GM19099 (cell line): ENCODE measurements at regions not wholly inside any gene's neighbourhood (a gene's known extent, or its start where the extent isn't known, plus 50 kb on each side); places are given as distances from the start of the nearest gene placed in this dataset.

ENCODE experiments used
- POLR2A ChIP-seq: IDR thresholded peaks from 3 replicates; pipeline ENCODE4 v1.6.1; 2011; ENCODE audit warnings: low read depth; ENCODE audit not compliant: insufficient read length; ENCODE audit errors: extremely low read depth

DNA sequence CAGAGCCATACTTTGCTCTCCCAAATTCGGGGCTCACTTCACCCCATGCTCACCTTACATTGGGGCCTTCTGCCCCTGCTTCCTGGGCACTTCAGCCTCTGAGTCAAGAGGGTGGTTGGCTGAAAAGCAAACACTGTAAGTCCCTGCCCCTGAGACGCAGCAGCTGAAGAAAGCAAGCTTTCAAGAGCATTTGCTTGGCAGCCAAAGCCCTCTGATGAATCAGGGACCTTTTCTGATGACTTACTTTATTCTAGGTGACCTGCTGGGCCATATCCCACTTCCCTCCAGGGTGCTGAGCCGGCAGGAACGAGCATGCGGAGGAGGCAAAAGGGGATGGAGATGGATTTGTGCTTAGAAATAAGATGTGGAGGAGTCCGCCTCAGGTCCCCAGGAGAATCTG is 147.0 kb upstream of the TNRC6C start:
- TF ChIP-seq POLR2A: no peak

DNA sequence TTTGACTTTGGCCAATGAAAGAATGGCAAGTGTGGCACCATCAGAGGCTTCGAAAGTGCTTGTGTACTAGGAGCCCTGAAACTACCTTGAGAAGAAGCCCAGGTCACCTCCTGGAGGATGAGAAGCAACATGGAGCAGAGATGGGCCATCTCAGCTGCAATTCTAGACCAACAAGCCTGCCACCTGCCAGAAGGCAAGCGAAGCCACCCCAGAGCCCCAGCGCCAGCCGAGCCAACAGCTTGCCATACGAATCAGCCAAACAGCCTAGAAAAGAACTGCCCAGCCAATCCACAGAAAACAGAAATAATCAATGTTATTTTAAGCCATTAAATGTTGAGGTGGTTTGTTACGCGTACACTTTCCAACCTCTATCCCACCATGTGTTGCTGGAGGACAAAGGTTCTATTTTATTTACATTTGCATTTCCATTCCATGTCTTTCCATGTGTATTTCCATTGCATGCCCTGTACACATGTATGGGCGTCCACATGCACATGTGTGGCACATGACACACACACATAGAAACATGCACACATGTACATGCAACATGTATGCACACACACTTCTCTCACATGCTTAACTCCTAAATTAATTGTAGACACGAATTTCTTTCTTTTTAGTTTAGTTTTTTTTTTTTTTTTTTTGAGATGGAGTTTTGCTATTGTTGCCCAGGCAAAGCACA is 144.3 kb upstream of the TNRC6C start:
- TF ChIP-seq POLR2A: no peak

DNA sequence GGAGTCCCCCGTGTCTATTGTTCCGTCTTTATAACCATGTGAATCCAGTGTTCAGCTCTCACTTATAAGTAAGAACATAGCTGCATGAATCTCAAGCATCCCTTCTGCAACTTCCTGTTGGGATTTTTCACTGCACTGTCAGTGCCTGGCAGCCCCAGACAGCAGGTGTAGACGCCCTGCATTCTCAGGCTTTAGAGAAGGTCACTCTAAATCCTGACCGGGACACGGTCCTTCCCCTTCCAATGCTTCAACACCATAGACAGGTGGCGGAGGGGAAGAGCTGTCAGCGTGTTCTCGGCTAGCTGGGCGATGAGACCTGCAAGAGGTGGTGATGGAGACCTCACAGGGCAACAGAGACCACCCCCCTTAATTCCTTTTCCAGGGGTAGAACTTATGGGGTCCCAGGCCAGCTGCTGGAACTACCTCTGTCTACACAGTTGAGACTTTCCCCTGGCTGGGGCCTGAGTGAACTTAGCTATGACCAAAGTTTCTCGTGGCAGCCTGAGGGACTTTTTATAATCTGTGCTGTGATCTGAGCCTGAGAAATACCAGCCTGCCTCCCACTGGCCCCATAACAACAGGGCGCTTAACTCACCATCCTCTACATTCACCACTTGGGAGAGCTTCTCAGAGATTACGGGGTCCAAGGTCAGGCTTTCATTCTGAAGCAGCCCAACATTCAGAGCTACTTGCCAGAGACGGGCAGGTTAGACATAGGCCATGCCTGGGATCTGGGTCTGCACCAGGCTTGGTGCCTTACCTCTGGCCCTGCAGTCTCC is 143.2 kb upstream of the TNRC6C start:
- TF ChIP-seq POLR2A: no peak

DNA sequence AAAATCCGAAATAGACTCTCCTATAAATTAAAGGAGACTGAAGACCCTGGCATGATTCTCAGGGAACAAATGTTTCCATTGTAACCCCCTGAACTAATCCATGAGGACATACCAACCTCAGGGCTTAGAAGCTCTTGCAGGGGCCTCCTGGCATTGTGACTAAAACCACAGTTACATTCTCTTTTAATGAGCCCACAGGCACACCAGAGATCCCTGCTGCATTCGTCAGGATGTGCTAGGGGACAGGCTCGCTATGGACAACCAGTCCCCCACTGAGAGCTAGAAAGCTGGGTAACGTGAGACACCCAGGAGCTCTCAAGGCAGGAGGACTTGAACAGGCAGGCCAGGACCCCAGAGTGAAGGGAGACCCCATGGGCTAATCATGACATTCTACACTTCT is 140.6 kb upstream of the TNRC6C start:
- TF ChIP-seq POLR2A: no peak

DNA sequence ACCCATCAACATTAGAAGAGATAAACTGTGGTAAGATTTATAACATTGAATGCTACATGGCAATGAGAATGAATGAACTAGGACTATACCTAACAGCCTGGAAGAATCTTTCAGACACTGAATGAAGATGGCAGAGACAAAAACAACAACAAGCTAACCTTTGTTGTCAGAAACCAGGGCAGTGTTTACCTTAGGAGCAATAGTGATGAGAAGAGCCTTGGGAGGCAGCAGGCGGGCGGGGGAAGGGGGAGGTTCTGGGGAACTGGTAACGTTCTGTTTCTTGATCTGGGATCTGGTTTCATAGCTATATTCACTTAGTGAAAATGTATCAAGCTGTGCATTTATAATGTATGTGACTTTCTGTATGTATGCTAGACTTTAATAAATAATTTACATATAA is 139.0 kb upstream of the TNRC6C start:
- no peak for TF ChIP-seq POLR2A

DNA sequence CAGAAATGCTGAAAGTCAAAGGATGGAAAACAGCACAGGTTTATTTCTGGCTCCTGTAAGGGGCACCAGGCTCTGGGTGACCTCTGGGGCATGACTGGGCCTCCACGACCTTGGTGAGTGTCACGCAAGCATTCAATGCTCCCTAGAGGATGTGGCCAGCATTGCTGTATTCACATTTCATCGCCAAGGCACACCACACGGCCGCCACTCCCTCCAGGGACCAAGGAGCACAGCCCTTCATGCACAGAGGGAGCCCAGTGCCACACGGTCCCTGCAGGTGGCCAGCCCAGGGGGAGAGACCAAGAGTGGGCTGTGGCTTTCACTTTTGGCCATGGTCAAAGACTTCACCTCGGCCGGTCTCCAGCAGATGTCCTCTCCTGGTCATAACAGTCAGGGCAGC is 137.4 kb upstream of the TNRC6C start:
- TF ChIP-seq POLR2A: no peak

DNA sequence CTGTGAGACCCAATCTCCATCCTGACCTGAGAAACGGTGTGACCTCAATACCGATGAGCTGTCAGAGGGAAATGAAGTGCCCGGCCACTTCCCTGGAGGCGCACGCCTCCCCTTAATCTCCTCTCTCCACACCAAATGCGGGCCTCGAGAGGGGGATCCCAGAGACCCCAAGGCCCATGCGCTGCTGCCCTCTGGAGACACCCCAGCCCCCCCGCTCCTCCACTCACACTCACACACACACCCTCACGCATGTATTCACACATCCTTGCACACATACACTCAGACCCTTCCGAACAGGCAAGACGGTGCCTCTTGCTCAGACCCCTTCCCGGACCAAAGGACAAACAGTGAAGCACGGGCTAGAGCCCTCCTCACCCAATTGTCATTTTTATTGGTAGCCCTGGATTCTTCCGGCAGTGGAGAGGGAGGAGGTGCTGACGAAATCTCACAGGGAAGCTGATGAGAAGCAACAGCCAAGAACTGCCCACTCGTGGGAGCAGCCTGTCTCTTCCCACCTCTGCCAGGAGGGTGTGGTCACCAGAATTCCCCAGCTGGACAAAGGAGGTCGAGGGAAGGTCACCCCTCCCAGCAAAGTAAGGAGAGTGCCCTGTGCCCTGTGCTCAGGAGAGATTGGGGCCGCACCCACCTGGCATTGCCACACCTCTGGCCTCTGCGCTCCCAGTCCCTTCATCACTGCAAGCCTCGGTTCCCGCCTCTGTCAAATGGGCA is 136.0 kb upstream of the TNRC6C start:
- no peak for TF ChIP-seq POLR2A

DNA sequence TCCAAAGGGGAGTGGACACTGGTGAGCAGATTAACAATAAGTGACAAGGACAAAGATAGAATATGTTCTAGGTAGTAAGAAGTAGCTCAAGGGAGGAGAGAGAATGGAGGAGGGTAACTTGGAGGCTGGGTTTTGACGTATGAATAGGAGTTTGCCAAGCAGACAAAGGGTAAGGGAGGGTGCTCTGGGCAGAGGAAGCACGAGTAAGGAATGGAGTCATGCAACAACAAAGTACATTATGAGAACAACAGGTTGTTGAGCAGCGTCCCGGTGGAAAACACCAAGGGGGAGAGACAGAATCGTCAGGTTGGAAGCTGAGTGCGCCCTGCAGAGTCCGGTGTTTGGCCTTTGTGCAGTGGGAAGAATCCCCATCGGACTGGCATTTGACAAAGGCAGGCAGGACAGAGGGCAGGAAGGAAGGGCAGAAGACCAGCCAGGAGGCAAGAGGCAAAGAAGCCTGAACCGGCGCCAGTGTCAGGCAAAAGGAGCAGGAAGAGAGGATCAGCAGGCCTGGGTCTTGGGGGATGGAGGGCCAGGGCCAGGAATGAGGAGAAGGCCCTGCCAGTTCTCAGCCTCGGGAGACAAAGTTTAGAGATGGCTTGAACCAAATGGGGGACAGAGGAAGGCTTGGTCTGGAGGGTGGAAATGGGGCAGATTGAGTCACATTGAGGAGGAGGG is 134.3 kb upstream of the TNRC6C start:
- no peak for TF ChIP-seq POLR2A

DNA sequence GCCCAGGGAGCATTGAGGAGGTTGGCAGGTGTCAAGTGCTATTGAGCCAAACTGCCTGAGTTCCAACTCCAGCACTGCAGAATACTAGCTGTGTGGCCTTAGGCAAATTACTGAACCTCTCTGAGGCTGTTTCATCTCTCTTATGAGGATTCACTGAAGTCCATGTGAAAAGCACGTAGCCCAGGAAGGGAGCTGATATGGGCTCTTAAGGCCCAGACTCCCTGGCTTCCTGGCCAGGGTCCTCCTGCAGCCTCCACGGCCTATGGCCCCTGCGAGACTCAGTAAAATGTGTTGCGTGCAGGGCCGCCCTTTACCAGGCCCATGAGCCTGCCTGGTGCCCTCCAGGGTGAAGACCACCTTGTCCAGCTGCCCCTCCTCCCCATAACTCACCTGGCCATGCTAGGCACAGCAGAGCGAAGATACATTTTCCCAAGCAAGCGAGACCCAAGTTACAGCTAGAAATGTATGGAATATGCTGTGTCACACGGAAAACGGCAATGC is 133.7 kb upstream of the TNRC6C start:
- TF ChIP-seq POLR2A: no peak

DNA sequence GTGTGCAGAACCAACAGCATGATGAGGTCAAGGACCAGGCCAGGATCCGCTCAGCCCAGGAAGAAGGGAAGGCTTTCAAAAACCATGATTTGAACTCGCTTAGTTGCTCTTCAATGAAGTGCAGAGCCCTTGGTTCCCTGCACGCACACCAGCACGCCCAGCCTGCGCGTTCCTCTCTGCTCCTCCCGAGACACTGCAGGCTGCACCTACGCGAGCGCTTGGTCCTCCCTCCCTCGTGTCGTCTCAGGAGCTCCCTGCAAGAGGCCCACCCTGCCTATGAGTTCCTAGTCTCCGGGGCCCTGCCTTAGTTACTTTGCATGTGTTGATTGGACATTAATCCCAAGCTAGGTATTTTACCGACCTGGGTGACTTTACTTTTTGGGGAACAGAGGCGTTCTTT is 132.9 kb upstream of the TNRC6C start:
- TF ChIP-seq POLR2A: no peak

DNA sequence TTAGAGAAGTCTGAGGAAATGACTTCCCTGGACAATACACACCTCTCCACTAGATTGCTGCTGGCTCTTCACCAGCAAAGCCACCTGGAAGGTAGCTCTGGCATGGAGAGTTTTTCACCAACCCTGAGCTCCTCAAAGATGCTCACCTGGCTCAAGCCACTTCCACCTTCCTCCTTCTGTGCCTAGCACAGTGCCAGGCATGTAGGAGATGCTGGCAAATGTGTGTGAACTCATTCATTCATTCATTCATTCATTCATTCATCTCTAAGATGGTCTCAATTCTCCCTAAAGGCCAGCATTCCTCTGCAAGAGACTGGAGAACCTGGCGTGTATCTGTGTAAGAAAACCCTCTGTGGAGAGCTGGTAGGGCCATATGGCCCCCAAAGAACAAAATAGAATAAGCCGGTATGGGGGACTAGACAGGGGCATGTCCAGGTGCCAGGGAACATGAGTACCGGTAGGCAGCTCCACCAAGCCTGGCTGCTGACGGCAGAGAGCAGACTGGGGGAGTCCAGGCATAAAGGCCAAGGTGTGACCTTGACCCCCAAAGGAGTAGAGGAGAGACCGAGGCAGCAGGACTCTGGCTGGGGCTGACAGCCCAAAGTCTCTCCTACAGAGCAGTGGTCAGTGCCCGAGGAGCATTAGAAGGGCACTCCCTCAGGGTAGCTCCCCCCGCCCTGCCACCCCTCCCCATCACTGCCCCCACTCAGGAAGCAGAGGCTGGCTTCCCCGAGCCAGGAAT is 132.2 kb upstream of the TNRC6C start:
- no peak for TF ChIP-seq POLR2A

DNA sequence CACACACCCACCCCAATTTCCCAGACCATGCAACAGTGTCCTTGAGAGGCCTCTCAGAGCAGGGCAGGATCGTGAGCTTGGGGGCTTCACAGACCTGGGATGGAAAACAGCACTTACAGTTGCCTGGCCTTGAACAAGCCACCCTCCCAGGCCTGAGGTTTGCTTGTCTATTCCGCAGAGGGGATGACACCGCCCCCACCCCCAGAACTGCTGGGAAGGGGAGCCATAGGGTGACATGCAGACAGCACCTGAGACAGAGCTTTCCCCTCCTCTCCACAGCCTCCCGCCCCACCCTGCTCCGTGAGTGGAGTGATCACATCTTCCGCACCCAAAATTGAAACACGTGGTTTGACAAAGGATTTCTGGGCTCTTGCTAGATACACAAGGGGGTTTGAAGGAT is 131.5 kb upstream of the TNRC6C start:
- TF ChIP-seq POLR2A: no peak

DNA sequence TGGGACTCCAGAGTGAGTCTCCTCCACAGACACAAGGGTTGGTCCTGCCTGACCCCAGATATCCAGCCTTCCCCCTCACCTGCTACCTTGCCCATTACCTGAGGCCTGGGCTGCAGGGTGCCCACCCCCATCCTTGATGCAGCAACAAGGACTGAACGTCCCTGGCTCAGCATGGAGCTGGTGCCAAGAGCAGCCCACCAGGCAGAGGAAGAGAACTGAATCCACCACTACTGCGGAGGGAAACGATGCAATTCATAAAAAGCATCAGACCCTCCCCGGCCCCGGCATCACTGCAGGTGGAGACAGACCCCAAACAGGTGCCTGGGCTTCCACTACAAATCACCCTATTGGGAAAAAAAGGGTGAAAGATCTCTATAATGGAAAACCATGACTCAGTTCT is 131.0 kb upstream of the TNRC6C start:
- no peak for TF ChIP-seq POLR2A

DNA sequence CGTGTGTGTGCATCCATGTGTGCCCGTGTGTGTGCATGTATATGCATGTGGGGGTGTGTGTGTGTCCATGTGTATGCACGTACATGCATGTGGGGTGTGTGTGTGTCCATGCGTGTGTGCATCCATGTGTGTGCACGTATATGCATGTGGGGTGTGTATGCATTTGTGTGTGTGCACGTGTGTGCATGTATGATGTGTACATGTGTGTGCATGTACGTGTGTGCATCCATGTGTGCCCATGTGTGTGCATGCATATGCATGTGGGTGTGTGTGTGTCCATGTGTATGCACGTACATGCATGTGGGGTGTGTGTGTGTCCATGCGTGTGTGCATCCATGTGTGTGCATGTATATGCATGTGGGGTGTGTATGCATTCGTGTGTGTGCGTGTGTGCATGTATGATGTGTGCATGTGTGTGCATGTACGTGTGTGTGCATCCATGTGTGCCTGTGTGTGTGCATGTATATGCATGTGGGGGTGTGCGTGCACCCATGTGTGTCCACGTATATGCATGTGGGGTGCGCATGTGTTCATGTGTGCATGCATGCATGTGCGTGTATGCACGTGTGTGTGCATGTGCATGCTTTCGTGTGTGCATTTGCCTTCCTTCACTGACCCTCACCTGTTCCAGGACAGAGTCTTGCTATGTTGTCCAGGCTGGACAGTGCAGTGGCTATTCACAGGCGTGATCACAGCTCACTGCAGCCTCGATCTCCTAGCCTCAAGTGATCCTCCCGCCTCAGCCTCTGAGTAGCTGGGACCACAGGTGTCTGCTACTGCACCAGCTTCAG is 129.6 kb upstream of the TNRC6C start:
- TF ChIP-seq POLR2A: no peak
